ENCODE measurements at regions not wholly inside any gene's neighbourhood (a gene's known extent, or its start where the extent isn't known, plus 50 kb on each side); places are given as distances from the start of the nearest gene placed in this dataset.

DNA sequence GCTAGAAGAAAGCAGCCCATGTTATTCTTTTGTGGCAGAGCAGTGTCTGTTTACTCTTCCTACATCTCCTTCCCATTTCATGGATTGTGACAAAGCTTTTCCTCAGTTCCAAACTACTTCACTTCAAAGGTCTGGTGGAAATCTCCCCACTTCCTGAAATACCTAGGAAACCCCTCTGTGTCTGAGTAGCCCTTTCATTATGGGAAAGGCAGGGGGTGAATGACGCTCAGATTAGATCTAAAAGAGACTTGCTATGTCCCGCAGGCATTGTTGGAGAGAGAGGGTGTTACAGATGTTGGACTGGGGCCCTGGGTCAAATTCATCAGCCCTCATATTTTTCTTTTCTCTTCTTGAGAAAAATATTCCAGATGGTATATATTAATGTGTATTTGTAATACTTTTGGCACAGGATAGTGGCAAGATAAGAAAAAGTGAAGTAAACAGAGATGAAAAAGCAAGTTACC is 675.0 kb downstream of the IRS1 start (continued):
- TF ChIP-seq, protein P1, sequence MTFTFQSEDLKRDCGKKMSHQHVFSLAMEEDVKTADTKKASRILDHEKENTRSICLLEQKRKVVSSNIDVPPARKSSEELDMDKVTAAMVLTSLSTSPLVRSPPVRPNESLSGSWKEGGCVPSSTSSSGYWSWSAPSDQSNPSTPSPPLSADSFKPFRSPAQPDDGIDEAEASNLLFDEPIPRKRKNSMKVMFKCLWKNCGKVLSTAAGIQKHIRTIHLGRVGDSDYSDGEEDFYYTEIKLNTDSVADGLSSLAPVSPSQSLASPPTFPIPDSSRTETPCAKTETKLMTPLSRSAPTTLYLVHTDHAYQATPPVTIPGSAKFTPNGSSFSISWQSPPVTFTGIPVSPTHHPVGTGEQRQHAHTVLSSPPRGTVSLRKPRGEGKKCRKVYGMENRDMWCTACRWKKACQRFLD (tag by site-specific recombination; IDR thresholded peaks at IDR 0.05), result no peak

DNA sequence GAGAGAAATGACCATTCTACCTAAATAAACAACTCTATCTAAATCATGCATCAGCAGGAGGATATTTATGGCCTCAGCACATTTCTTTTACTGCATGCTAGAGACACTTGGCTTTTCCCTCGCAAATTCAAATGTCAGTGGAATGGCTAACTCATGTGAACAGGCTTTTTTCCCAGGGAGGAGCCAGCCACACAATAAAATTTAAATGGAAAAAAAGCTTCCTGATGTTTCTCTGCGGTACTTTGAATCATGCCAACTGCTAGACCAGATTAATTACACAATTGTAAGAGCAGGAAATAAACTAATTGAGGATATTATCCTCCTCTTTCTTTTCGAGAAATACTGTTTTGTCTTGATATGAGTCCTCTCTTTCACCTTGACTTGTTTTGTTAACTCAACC is 676.3 kb downstream of the IRS1 start:
- H3K4me1 ChIP-seq (ENCODE audit: control insufficient read depth, insufficient read depth, low read length), result 0 out of 2 replicates have a peak, but pooled peaks cover 2% of the 10 kb centered on the region
- POLR2A ChIA-PET, result no interaction called here
- H3K27ac ChIP-seq (ENCODE audit: extremely low read depth, low read depth, low read length), result no peak overlapping the region
- H3K36me3 ChIP-seq (ENCODE audit: control insufficient read depth in 2 of 2, insufficient read depth in 1 of 2, low read length in 2 of 2), result no peaks in the 10 kb centered on the region
- no peak for TF ChIP-seq ZNF214 (tag by site-specific recombination; IDR thresholded peaks at IDR 0.05; ENCODE audit: borderline replicate concordance)
- TF ChIP-seq ZNF776 (tag by site-specific recombination; IDR thresholded peaks at IDR 0.05; ENCODE audit: borderline replicate concordance), result no peak
- TF ChIP-seq SCRT1 (tag by site-specific recombination; IDR thresholded peaks at IDR 0.05; ENCODE audit: borderline replicate concordance), result no peak
- TF ChIP-seq ZNF558 (tag by site-specific recombination; IDR thresholded peaks at IDR 0.05), result no peak
- TF ChIP-seq, protein P2, sequence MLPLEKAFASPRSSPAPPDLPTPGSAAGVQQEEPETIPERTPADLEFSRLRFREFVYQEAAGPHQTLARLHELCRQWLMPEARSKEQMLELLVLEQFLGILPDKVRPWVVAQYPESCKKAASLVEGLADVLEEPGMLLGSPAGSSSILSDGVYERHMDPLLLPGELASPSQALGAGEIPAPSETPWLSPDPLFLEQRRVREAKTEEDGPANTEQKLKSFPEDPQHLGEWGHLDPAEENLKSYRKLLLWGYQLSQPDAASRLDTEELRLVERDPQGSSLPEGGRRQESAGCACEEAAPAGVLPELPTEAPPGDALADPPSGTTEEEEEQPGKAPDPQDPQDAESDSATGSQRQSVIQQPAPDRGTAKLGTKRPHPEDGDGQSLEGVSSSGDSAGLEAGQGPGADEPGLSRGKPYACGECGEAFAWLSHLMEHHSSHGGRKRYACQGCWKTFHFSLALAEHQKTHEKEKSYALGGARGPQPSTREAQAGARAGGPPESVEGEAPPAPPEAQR (tag by site-specific recombination; IDR thresholded peaks at IDR 0.05), result no peak
- TF ChIP-seq ZNF510 (tag by site-specific recombination; IDR thresholded peaks at IDR 0.05; ENCODE audit: insufficient replicate concordance), result no peak
- no peak for TF ChIP-seq GLIS2 (tag by site-specific recombination; IDR thresholded peaks at IDR 0.05)
- TF ChIP-seq ZNF239 (tag by site-specific recombination; IDR thresholded peaks at IDR 0.05), result no peak
- no peak for TF ChIP-seq ZNF658 (tag by site-specific recombination; IDR thresholded peaks at IDR 0.05)
- no peaks in the 10 kb centered on the region for H3K9me3 ChIP-seq (ENCODE audit: control insufficient read depth, insufficient read depth, low read depth, low read length)
- no peak overlapping the region for H3K4me3 ChIP-seq (ENCODE audit: low read depth, low read length)
- CTCF ChIA-PET, result no interaction called here

DNA sequence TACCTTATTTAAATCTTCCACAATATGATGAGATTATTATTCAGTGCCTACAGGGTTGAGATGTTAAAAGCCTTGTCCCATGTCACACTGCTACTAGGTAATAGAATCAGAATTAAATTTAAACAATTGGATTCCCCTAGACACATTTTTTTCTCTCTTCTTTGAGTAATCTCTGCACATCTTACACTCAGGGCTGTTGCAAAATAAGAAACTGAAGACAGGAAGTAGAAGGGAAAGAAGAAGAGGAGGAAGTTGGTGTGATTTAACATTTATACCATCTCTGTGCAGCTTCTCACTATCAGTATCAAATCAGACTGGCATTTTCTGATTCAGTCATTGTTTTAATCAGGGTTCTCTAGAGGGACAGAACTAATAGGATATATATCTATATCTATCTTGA is 677.6 kb downstream of the IRS1 start:
- ChIA-PET POLR2A (no interaction called here), CTCF (no interaction called here)
- TF ChIP-seq, protein P3, sequence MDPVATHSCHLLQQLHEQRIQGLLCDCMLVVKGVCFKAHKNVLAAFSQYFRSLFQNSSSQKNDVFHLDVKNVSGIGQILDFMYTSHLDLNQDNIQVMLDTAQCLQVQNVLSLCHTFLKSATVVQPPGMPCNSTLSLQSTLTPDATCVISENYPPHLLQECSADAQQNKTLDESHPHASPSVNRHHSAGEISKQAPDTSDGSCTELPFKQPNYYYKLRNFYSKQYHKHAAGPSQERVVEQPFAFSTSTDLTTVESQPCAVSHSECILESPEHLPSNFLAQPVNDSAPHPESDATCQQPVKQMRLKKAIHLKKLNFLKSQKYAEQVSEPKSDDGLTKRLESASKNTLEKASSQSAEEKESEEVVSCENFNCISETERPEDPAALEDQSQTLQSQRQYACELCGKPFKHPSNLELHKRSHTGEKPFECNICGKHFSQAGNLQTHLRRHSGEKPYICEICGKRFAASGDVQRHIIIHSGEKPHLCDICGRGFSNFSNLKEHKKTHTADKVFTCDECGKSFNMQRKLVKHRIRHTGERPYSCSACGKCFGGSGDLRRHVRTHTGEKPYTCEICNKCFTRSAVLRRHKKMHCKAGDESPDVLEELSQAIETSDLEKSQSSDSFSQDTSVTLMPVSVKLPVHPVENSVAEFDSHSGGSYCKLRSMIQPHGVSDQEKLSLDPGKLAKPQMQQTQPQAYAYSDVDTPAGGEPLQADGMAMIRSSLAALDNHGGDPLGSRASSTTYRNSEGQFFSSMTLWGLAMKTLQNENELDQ (tag by site-specific recombination; IDR thresholded peaks at IDR 0.05; ENCODE audit: low read depth), result no peak
- no peak for TF ChIP-seq ZNF239 (tag by site-specific recombination; IDR thresholded peaks at IDR 0.05)
- TF ChIP-seq ZFP41 (tag by site-specific recombination; IDR thresholded peaks at IDR 0.05; ENCODE audit: borderline replicate concordance), result no peak
- TF ChIP-seq, protein P4, sequence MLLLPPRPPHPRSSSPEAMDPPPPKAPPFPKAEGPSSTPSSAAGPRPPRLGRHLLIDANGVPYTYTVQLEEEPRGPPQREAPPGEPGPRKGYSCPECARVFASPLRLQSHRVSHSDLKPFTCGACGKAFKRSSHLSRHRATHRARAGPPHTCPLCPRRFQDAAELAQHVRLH (tag by site-specific recombination; IDR thresholded peaks at IDR 0.05), result no peak
- TF ChIP-seq, protein P5, sequence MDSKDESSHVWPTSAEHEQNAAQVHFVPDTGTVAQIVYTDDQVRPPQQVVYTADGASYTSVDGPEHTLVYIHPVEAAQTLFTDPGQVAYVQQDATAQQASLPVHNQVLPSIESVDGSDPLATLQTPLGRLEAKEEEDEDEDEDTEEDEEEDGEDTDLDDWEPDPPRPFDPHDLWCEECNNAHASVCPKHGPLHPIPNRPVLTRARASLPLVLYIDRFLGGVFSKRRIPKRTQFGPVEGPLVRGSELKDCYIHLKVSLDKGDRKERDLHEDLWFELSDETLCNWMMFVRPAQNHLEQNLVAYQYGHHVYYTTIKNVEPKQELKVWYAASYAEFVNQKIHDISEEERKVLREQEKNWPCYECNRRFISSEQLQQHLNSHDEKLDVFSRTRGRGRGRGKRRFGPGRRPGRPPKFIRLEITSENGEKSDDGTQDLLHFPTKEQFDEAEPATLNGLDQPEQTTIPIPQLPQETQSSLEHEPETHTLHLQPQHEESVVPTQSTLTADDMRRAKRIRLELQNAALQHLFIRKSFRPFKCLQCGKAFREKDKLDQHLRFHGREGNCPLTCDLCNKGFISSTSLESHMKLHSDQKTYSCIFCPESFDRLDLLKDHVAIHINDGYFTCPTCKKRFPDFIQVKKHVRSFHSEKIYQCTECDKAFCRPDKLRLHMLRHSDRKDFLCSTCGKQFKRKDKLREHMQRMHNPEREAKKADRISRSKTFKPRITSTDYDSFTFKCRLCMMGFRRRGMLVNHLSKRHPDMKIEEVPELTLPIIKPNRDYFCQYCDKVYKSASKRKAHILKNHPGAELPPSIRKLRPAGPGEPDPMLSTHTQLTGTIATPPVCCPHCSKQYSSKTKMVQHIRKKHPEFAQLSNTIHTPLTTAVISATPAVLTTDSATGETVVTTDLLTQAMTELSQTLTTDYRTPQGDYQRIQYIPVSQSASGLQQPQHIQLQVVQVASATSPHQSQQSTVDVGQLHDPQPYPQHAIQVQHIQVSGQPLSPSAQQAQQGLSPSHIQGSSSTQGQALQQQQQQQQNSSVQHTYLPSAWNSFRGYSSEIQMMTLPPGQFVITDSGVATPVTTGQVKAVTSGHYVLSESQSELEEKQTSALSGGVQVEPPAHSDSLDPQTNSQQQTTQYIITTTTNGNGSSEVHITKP (tag by site-specific recombination; IDR thresholded peaks at IDR 0.05), result no peak
- no peak for TF ChIP-seq ZNF23 (tag by site-specific recombination; IDR thresholded peaks at IDR 0.05; ENCODE audit: borderline replicate concordance)
- TF ChIP-seq HOXA7 (CRISPR knock-in tag; IDR thresholded peaks at IDR 0.05; ENCODE audit: borderline replicate concordance), result no peak
- TF ChIP-seq ZNF121 (tag by site-specific recombination; IDR thresholded peaks at IDR 0.05), result no peak
- 0 out of 2 replicates have a peak, but pooled peaks cover 2% of the 10 kb centered on the region for H3K4me1 ChIP-seq (ENCODE audit: control insufficient read depth, insufficient read depth, low read length)
- H3K9me3 ChIP-seq (ENCODE audit: control insufficient read depth, insufficient read depth, low read depth, low read length), result no peaks in the 10 kb centered on the region
- no peak overlapping the region for H3K27ac ChIP-seq (ENCODE audit: extremely low read depth, low read depth, low read length)
- H3K4me3 ChIP-seq (ENCODE audit: low read depth, low read length), result no peak overlapping the region
- H3K36me3 ChIP-seq (ENCODE audit: control insufficient read depth in 2 of 2, insufficient read depth in 1 of 2, low read length in 2 of 2), result no peaks in the 10 kb centered on the region
